ENCODE measurements at regions not wholly inside any gene's neighbourhood (a gene's known extent, or its start where the extent isn't known, plus 50 kb on each side); places are given as distances from the start of the nearest gene placed in this dataset.

GRCh38 chr2:203789618-203790017 is 78.0 kb upstream of the CTLA4 start:
- no peak for DNase-seq (ENCODE audit: low read depth, low spot score)

- DNase-seq (ENCODE audit: low read depth, low spot score) = no peak
Measured at GRCh38 chr2:203790134-203790852, 77.3 kb upstream of the CTLA4 start.

GRCh38 chr2:203796248-203797010 is 71.1 kb upstream of the CTLA4 start:
- no peak for DNase-seq (ENCODE audit: low read depth, low spot score)

- no peak for DNase-seq (ENCODE audit: low read depth, low spot score)
Measured at GRCh38 chr2:203797276-203797675, 70.3 kb upstream of the CTLA4 start.

GRCh38 chr2:203797712-203798111 is 69.9 kb upstream of the CTLA4 start:
- DNase-seq (ENCODE audit: low read depth, low spot score) = no peak

GRCh38 chr2:203798296-203799087 is 69.1 kb upstream of the CTLA4 start:
- no peak for DNase-seq (ENCODE audit: low read depth, low spot score)

GRCh38 chr2:203799908-203800307 is 67.7 kb upstream of the CTLA4 start:
- DNase-seq (ENCODE audit: low read depth, low spot score) = no peak

GRCh38 chr2:203800783-203801182 is 66.8 kb upstream of the CTLA4 start:
- no peak for DNase-seq (ENCODE audit: low read depth, low spot score)

GRCh38 chr2:203802342-203803052 is 65.1 kb upstream of the CTLA4 start:
- peak; percentile 97 for DNase-seq (ENCODE audit: low read depth, low spot score)

GRCh38 chr2:203803053-203803429 is 64.5 kb upstream of the CTLA4 start:
- DNase-seq (ENCODE audit: low read depth, low spot score) = no peak

- peak; percentile 99 for DNase-seq (ENCODE audit: low read depth, low spot score)
Measured at GRCh38 chr2:203804070-203804469, 63.5 kb upstream of the CTLA4 start.

GRCh38 chr2:203804764-203805485 is 62.6 kb upstream of the CTLA4 start:
- DNase-seq (ENCODE audit: low read depth, low spot score) = peak; percentile 31

- DNase-seq (ENCODE audit: low read depth, low spot score) = no peak
Measured at GRCh38 chr2:203805486-203805838, 62.1 kb upstream of the CTLA4 start.

GRCh38 chr2:203806761-203807160 is 60.8 kb upstream of the CTLA4 start:
- no peak for DNase-seq (ENCODE audit: low read depth, low spot score)

GRCh38 chr2:203808046-203808750 is 59.4 kb upstream of the CTLA4 start:
- DNase-seq (ENCODE audit: low read depth, low spot score) = peak; percentile 98

- DNase-seq (ENCODE audit: low read depth, low spot score) = peak; percentile 79
Measured at GRCh38 chr2:203809084-203809521, 58.5 kb upstream of the CTLA4 start.

GRCh38 chr2:203809991-203810510 is 57.5 kb upstream of the CTLA4 start:
- no peak for DNase-seq (ENCODE audit: low read depth, low spot score)

- peak; percentile 91 for DNase-seq (ENCODE audit: low read depth, low spot score)
Measured at GRCh38 chr2:203811491-203812221, 55.9 kb upstream of the CTLA4 start.
